GM18511 (cell line): ENCODE measurements at regions not wholly inside any gene's neighbourhood (a gene's known extent, or its start where the extent isn't known, plus 50 kb on each side); places are given as distances from the start of the nearest gene placed in this dataset.

ENCODE experiments used
- ATAC-seq: cut with Tn5 transposase; IDR thresholded peaks from one replicate; pipeline ENCODE4 v1.9.1; 2021; ENCODE audit warnings: mild to moderate bottlenecking, moderate library complexity; ENCODE audit not compliant: unreplicated experiment

- ATAC-seq, result peak; percentile 88
These were observed 155.2 kb upstream of the BMPER start for GRCh38 chr7:33750177-33750576.

- ATAC-seq, result no peak
These were observed 153.9 kb upstream of the BMPER start for GRCh38 chr7:33751443-33751842.

- ATAC-seq, result no peak
These were observed 151.3 kb upstream of the BMPER start for GRCh38 chr7:33753881-33754525.

DNA sequence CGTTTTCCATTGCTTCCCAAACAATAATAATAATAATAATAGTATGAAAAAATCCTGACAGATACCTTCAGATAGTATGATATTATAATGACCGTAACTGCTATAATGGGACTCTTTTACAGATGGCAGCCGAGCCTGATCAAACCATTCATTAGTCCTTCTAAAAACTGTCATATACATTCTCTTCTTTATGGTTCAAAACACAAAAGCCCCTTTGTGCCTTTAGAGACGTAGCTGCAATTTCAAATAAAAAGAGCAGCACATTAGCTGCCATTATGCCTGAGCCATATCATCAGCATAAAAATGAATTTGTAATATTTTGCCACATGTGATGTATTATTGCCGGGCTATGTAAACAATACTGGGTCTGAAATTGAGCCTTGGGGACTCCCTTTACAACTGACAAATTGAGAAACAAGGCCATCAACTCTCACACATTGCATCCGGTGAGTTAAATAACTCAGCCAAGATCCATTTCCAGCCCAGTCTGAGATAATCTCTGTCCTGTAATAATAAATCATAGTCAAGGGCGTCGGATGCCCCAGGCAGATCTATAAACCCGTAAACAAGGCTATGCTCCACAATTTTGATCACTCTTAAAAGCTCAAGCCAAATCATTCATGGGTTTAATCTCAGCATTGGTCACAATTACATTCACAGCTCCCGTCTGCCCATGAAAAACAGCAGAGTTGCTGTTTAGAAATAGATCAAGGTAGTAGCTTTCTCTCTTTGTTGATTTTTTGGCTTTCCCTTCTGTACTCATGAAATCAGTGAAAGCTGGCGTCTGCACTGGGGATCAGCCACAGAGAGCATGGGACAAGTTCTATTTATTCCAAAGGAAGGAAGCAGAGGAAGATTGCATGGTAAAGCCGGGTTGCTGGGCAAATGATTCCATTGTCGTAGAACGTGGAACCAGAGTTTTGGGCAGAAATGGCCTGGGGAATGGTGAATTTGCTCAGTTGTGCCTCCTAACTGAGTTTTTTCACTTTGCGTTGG, 150.1 kb upstream of the BMPER start:
- ATAC-seq, result no peak

GRCh38 chr7:33757050-33757449, 148.3 kb upstream of the BMPER start:
- ATAC-seq, result no peak

- ATAC-seq, result peak; percentile 63
These were observed 147.7 kb upstream of the BMPER start for GRCh38 chr7:33757563-33758165.

DNA sequence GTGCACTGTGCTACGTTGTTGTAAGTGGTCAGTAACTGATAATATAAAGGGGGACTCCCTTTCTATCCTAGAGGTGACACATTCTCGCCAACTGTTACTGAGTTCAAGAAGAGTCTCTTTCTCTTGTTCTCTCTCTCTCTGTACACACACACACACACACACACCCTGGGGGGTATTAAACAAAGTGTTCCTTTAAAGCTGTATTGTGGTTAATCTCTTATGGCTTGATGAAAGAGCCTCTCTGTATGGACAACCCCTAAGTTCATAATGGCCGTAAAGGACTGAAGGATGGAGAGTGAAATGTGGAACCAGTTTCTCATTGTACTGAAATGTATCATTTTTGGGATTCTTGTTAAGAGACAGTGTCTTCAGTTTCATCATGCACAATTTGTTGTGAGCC, 145.2 kb upstream of the BMPER start:
- ATAC-seq, result no peak

- ATAC-seq, result no peak
These were observed 144.5 kb upstream of the BMPER start for GRCh38 chr7:33760834-33761233.

GRCh38 chr7:33761449-33762080, 143.8 kb upstream of the BMPER start:
- ATAC-seq, result no peak

DNA sequence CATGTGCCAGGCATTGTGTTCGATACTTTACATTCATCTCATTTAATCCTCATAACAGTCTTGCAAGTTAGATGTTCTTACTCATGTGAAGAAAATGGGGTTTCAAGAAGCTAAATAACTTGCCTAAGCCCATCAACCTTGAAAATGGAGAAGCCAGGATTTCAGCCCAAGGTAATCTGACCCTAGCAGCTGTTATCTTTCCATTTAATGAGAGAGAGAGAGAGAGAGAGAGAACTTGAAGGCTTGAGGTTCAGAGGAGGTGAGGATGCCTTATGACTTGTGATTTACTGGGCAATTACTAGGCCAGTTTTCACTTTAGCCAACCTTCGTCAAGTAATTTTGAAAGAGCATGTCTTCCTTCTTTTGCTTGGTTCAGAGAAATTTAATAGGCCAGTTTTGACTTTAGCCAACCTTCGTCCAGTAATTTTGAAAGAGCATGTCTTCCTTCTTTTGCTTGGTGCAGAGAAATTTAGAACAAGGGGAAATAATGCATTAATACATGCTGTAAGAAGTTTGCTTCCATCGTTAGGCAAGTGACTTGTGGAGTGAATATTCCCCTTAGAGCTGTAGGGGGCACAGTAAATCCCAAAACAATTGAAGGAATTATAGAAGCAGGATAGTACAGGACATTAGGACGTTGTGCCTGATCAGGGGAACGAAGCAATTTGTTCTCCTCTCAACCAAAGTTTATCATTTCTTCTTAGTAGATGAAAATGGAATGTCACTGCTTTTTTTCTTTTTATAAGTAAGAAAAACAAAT, 143.0 kb upstream of the BMPER start:
- no peak for ATAC-seq

GRCh38 chr7:33762911-33763306, 142.4 kb upstream of the BMPER start:
- ATAC-seq, result no peak

GRCh38 chr7:33764752-33765451, 140.4 kb upstream of the BMPER start:
- no peak for ATAC-seq

- no peak for ATAC-seq
These were observed 138.9 kb upstream of the BMPER start for GRCh38 chr7:33766405-33766804.

- ATAC-seq, result no peak
These were observed 135.4 kb upstream of the BMPER start for GRCh38 chr7:33769930-33770329.

- ATAC-seq, result no peak
These were observed 134.8 kb upstream of the BMPER start for GRCh38 chr7:33770576-33770975.

DNA sequence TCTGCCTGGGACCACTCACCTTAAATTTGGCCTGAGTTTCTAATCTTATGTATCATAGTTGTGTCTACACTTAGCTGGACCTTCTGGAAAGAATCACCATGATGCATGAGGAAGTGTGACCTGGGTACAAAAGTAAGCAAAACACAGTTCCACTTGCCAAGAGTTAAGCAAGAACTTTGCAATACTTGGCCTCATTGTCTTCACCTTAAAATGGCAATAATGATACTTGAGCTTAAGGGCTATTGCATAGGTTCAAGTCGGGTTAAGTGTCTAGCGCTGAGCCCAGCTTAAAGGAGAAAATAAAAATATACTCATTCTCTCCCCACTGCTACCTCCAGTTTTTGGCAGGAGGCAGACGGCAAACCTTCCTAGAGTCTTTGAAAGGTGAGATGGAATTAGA, 133.9 kb upstream of the BMPER start:
- no peak for ATAC-seq

DNA sequence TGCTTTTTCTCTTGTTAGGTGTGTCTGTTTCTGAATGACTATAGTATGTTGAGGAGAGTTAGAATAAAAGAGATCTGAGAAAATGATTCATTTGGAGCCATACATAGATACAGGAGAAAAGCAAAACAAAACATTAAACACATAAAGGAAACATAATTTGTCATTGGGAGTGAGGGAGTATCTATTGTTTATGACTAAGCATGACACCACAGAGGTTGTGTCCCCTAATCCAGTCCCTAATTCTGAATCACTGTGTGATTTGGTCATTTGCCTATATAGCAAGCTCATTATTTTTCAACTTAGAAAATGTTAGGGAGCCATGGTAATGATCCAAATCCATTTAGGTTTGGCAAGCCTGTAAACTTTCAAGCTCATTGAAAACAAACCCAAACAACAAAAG, 132.3 kb upstream of the BMPER start:
- no peak for ATAC-seq

GRCh38 chr7:33774762-33775523, 130.4 kb upstream of the BMPER start:
- no peak for ATAC-seq

DNA sequence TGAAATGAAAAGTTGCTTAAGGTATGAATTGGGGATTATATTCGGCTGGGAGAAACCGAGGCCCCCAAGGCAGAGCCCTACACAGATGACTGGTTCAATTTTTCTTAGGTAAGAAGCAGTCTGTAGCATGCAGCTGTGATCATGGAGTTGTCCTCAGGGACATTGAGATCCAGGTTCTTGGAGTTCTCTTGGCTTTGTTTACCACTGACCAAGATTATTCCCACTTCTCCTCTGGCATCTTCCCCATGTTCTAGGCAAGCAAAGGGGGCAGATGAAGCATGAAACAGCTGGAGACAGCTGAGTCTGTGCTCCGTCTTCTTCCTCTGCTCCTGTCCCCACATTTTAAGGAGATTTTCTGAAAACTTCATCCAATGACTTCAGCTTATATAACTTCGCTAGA, 129.5 kb upstream of the BMPER start:
- ATAC-seq, result no peak
